ENCODE measurements at regions not wholly inside any gene's neighbourhood (a gene's known extent, or its start where the extent isn't known, plus 50 kb on each side); places are given as distances from the start of the nearest gene placed in this dataset.

- Histone ChIP-seq H3K27me3 (no peaks in the 10 kb centered on the region), H3K4me1 (no peaks in the 10 kb centered on the region), H3K9me3 (no peaks in the 10 kb centered on the region), H3K27ac (no peak overlapping the region), H3K36me3 (no peaks in the 10 kb centered on the region), H3K4me3 (no peak overlapping the region)
- intact Hi-C loops (cut with DNase I; ENCODE audit: low total_unique reads), result no loop called here
- TF ChIP-seq POLR2AphosphoS5 (IDR thresholded peaks at IDR 0.05) (no peak), POLR2A (IDR thresholded peaks at IDR 0.05) (no peak)
- TF ChIP-seq, protein P1, sequence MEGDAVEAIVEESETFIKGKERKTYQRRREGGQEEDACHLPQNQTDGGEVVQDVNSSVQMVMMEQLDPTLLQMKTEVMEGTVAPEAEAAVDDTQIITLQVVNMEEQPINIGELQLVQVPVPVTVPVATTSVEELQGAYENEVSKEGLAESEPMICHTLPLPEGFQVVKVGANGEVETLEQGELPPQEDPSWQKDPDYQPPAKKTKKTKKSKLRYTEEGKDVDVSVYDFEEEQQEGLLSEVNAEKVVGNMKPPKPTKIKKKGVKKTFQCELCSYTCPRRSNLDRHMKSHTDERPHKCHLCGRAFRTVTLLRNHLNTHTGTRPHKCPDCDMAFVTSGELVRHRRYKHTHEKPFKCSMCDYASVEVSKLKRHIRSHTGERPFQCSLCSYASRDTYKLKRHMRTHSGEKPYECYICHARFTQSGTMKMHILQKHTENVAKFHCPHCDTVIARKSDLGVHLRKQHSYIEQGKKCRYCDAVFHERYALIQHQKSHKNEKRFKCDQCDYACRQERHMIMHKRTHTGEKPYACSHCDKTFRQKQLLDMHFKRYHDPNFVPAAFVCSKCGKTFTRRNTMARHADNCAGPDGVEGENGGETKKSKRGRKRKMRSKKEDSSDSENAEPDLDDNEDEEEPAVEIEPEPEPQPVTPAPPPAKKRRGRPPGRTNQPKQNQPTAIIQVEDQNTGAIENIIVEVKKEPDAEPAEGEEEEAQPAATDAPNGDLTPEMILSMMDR (IDR thresholded peaks at IDR 0.05), result no peak
- DNase-seq (ENCODE audit: low spot score in 2 of 2), result no peak
Measured at GRCh38 chr9:13974891-13975290, 339.1 kb downstream of the NFIB start.

DNA sequence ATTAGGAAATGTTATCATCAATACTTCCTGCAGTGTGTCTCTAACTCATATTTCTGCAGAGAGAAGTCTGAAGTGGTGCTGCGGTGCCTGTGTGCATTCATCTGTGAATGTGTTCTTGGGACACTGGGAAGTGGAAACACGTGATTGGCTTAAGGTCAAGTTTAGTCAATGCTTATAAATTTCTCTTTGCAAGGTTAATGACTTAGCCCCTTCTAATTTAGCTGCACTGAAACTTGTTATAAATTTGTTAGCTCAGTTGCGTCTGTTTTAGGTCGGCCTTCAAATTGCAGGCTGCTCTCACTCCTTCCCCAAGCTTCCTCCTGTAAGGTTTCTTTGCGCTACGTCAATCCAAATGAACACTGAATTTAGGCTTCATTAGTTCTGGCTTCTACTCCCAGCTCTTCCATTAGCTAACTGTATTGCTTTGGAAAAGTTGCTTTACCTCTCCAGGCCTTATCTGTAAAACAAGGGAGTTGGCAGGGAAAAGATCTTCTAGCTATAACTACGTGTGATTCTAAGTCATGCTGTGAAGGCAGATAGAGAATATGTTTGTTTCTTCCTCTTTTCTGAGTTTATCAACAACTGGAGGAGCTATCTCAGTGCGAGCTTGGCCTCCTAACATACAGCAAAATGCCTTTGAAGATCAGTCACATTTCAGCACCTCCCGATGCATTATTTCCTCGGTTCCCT, 341.8 kb downstream of the NFIB start:
- Histone ChIP-seq H3K36me3 (no peaks in the 10 kb centered on the region), H3K27me3 (no peaks in the 10 kb centered on the region), H3K4me3 (no peak overlapping the region), H3K4me1 (no peaks in the 10 kb centered on the region), H3K9me3 (no peaks in the 10 kb centered on the region), H3K27ac (no peak overlapping the region)
- intact Hi-C loops (cut with DNase I; ENCODE audit: low total_unique reads), result no loop called here
- TF ChIP-seq, protein P1 (IDR thresholded peaks at IDR 0.05), result no peak
- TF ChIP-seq POLR2AphosphoS5 (IDR thresholded peaks at IDR 0.05) (no peak), POLR2A (IDR thresholded peaks at IDR 0.05) (no peak)
- no peak for DNase-seq (ENCODE audit: low spot score in 2 of 2)

GRCh38 chr9:13971415-13971814, 342.5 kb downstream of the NFIB start:
- no peaks in the 10 kb centered on the region for H3K36me3 ChIP-seq
- H3K27me3 ChIP-seq, result no peaks in the 10 kb centered on the region
- H3K9me3 ChIP-seq, result no peaks in the 10 kb centered on the region
- H3K4me1 ChIP-seq, result no peaks in the 10 kb centered on the region
- H3K4me3 ChIP-seq, result no peak overlapping the region
- intact Hi-C loops (cut with DNase I; ENCODE audit: low total_unique reads), result no loop called here
- TF ChIP-seq POLR2AphosphoS5 (IDR thresholded peaks at IDR 0.05) (no peak), POLR2A (IDR thresholded peaks at IDR 0.05) (no peak)
- TF ChIP-seq, protein P1 (IDR thresholded peaks at IDR 0.05), result no peak
- DNase-seq (ENCODE audit: low spot score in 2 of 2), result no peak
- no peak overlapping the region for H3K27ac ChIP-seq

- Histone ChIP-seq H3K27ac (no peak overlapping the region), H3K36me3 (no peaks in the 10 kb centered on the region), H3K27me3 (no peaks in the 10 kb centered on the region), H3K9me3 (no peaks in the 10 kb centered on the region), H3K4me3 (no peak overlapping the region), H3K4me1 (no peaks in the 10 kb centered on the region)
- intact Hi-C loops (cut with DNase I; ENCODE audit: low total_unique reads), result no loop called here
- no peak for DNase-seq (ENCODE audit: low spot score in 2 of 2)
- no peak for TF ChIP-seq POLR2AphosphoS5 (IDR thresholded peaks at IDR 0.05)
- TF ChIP-seq, protein P1 (IDR thresholded peaks at IDR 0.05), result no peak
- no peak for TF ChIP-seq POLR2A (IDR thresholded peaks at IDR 0.05)
Measured at GRCh38 chr9:13970426-13970825, 343.5 kb downstream of the NFIB start.

DNA sequence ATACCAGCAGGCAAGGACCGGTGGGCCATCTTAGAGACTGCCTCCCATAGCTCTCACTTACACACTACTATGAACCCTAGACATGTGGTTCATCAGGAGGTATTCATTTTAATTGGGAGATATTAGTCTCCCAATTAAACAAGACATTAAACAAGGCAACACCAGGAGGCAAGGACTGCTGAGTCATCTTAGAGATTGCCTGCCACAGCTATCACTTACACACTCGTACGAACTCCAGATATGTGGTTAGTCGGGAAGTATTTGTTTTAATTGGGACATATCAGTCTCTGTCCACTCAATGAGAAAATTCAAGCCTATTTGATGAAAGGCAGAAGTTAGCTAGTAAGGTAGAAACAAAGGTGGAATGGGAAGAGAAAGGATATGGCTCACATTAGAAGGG, 343.9 kb downstream of the NFIB start:
- H3K36me3 ChIP-seq, result no peaks in the 10 kb centered on the region
- no peaks in the 10 kb centered on the region for H3K4me1 ChIP-seq
- H3K27ac ChIP-seq, result no peak overlapping the region
- DNase-seq (ENCODE audit: low spot score in 2 of 2), result no peak
- no peak overlapping the region for H3K4me3 ChIP-seq
- intact Hi-C loops (cut with DNase I; ENCODE audit: low total_unique reads), result no loop called here
- H3K9me3 ChIP-seq, result no peaks in the 10 kb centered on the region
- TF ChIP-seq POLR2A (IDR thresholded peaks at IDR 0.05) (no peak), POLR2AphosphoS5 (IDR thresholded peaks at IDR 0.05) (no peak)
- TF ChIP-seq, protein P1 (IDR thresholded peaks at IDR 0.05), result no peak
- no peaks in the 10 kb centered on the region for H3K27me3 ChIP-seq
